HG02943 (cell line): ENCODE measurements at regions not wholly inside any gene's neighbourhood (a gene's known extent, or its start where the extent isn't known, plus 50 kb on each side); places are given as distances from the start of the nearest gene placed in this dataset.
"Not testable (repeated sequence)": the region's sequence is repeated elsewhere in the genome, so short reads cannot be mapped to it uniquely, and the experiment has no call there.

Experiments used
- ATAC-seq: cut with Tn5 transposase; IDR thresholded peaks from one replicate; pipeline ENCODE4 v1.9.1; 2021; ENCODE audit warnings: mild to moderate bottlenecking, low read depth, moderate library complexity; ENCODE audit not compliant: unreplicated experiment

DNA sequence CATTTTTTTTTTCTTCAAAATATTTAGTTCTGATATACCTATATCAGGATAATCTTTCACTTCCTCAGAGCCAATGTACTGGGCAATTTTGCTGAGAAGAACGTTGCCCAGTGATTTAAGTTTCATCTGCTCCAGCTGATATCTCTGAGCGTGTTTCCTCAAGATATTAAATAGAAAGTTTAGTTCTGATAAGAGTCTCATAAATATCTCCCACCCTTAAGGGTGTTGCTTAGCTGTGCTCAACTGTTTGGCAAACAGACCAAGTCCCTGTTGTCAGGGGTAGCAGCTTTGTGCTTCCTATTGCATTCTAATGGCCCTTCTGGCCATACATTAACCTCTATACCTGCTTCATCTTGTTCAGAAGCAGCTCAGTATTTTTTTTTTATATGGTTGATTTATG is 84.7 kb upstream of the GPR141 start:
- no peak for ATAC-seq

DNA sequence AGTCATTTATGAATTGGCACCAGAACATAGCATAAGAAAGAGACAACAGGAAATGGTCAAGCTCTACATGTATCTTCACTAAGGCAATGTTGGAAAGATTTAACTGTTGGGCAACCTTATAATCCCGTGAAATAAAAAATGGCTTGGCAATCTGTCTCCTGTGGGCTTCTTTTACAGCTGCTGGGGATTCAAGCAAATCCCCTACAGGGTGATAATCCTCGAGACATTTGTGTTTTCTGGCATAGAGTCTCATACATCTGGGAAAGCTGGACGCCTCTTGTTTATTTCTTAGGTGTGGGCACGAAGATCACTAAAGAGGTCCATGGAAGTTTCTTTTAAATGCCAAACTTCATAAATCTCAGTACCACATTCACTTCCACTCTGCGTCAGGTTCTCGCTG is 82.2 kb upstream of the GPR141 start:
- no peak for ATAC-seq

DNA sequence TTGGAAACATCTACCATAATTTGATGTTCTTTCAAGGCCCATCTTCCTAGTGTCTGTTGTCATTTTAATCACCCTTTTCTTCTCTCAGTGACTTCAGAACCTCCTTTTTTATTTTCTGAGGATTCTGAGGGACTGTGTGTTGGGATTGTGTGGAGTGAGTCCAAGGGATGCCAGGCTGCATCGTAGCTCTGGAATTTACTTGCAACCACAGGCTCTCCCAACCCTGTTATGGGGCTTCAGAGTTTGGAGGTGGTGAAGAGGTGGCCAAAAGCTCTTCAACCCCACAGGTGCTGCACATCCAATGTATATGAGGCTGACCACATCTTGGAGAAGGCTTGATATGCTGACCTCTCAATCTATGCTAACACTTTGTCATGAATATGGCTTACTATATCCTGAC is 79.5 kb upstream of the GPR141 start:
- ATAC-seq, result no peak

DNA sequence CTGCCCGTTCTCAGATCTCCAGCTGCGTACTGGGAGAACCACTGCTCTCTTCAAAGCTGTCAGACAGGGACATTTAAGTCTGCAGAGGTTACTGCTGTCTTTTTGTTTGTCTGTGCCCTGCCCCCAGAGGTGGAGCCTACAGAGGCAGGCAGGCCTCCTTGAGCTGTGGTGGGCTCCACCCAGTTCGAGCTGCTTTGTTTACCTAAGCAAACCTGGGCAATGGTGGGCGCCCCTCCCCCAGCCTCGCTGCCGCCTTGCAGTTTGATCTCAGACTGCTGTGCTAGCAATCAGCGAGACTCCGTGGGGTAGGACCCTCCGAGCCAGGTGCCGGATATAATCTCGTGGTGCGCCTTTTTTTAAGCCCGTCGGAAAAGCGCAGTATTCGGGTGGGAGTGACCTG is 66.2 kb upstream of the GPR141 start:
- not testable (repeated sequence) for ATAC-seq

DNA sequence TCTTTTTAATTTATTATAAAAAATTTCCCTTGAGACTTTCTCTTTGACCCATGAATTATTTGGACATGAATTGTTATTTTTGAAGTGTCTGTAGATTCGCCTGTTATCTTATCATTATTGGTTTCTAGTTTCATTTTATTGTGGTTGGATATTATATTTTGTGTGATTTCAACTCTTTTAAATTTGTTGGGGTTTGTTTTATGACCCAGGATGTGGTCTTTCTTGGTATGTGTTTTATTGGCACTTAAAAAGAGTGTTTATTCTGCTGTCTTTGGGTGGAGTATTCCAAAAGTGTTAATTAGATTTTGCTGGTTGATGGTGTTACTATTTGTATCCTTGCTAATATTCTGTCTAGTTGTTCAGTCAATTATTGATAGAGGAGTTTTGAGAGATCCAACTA is 50.5 kb upstream of the GPR141 start:
- ATAC-seq, result no peak
